Upper lobe of right lung (tissue), 1 donor: ENCODE measurements at regions not wholly inside any gene's neighbourhood (a gene's known extent, or its start where the extent isn't known, plus 50 kb on each side); places are given as distances from the start of the nearest gene placed in this dataset.

Experiments
- ATAC-seq: fragments of 200-7000 bp; cut with Tn5 transposase; one replicate; pipeline ENCODE4 v1.9.1; 2020; ENCODE audit warnings: mild to moderate bottlenecking, moderate library complexity
- DNase-seq: peaks from one replicate; pipeline ENCODE4 v3.0.0-alpha.2; 2020
- H3K27ac ChIP-seq: fragments of 200-600 bp; one replicate; pipeline ENCODE4 v1.8.0; 2022
- H3K27me3 ChIP-seq: fragments of 200-600 bp; one replicate; pipeline ENCODE4 v1.8.0; 2022; ENCODE audit warnings: mild to moderate bottlenecking
- H3K36me3 ChIP-seq: fragments of 200-600 bp; one replicate; pipeline ENCODE4 v1.8.0; 2022
- H3K4me1 ChIP-seq: fragments of 200-600 bp; one replicate; pipeline ENCODE4 v1.8.0; 2022
- H3K4me3 ChIP-seq: fragments of 200-600 bp; one replicate; pipeline ENCODE4 v1.8.0; 2022; ENCODE audit warnings: mild to moderate bottlenecking
- H3K9me3 ChIP-seq: fragments of 200-600 bp; one replicate; pipeline ENCODE4 v1.8.0; 2022
- intact Hi-C: fragments of 100-400 bp; cut with DNase I; formaldehyde crosslinking; loops from one replicate; pipeline ENCODE4 v1.11.0; 2022
- TF ChIP-seq, protein P1 (sequence below): fragments of 200-600 bp; IDR thresholded peaks from one replicate; pipeline ENCODE4 v1.8.0; 2022; ENCODE audit warnings: antibody characterized with exemption
- donor health status: DM: no; HTN: yes; CAD: no; lungs with severe emphysema.

DNA sequence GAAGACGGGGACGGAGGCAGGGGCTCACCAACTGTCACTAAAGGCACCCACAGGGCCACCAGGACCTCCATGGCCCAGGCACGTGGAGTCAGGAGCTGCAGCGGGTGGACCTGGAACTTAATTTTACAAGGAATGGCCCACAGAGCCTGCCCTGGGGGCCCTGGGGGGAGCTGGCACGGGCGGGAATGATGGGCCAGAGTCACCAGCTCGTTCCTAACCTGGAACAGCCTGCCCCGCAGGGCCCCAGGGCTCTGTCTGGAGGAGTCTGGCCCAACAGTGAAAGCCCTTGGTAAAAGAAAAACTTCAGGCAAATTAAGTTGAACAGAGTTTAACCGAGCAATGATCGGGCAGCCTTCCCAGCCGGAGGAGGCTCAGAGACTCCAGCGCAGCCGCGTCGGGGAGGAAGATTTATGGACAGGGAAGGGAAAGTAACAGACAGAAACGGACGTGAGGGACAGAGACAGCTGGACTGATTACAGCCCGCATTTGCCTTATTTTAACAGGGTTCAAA, 118.4 kb upstream of the TMEM18 start:
- Histone ChIP-seq H3K4me3 (no peak overlapping the region), H3K9me3 (no peaks in the 10 kb centered on the region), H3K27ac (no peak overlapping the region), H3K27me3 (no peaks in the 10 kb centered on the region), H3K4me1 (no peaks in the 10 kb centered on the region), H3K36me3 (no peaks in the 10 kb centered on the region)
- TF ChIP-seq, protein P1, sequence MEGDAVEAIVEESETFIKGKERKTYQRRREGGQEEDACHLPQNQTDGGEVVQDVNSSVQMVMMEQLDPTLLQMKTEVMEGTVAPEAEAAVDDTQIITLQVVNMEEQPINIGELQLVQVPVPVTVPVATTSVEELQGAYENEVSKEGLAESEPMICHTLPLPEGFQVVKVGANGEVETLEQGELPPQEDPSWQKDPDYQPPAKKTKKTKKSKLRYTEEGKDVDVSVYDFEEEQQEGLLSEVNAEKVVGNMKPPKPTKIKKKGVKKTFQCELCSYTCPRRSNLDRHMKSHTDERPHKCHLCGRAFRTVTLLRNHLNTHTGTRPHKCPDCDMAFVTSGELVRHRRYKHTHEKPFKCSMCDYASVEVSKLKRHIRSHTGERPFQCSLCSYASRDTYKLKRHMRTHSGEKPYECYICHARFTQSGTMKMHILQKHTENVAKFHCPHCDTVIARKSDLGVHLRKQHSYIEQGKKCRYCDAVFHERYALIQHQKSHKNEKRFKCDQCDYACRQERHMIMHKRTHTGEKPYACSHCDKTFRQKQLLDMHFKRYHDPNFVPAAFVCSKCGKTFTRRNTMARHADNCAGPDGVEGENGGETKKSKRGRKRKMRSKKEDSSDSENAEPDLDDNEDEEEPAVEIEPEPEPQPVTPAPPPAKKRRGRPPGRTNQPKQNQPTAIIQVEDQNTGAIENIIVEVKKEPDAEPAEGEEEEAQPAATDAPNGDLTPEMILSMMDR, result no peak
- intact Hi-C loops, result no loop called here
- no peak for ATAC-seq
- DNase-seq, result no peak

DNA sequence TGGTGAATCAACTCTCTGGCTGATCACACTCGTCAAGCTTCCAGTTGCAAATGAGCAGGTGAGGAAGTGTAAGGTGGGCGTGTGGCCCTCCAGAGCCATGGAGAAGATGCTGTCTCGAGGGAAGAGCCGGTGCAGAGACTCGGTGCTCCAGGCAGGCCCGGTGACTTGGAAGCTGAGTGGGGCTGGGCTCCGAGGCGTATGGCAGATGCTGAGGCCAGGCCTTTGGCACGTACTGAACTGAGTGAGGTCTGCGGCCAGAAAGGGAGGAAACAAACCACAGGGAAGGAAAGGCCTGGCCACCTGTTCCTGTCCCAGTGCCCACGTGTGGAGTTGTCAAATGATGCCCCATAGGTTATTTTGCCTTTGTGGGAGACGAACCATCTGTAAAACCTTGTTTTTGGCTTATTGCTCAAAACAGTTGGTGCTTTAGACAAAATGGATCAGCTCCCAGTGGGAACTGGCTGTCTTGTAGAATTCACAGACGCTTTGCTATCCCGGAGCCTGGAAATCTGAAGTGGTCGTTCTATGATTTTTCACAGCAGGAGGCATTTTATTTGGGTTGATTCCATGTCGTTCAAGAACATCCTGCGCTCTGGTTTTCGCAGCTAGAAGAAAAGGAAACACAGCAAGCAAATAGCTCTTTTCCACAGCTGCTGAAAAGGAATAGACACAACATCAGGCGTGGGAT, 117.5 kb upstream of the TMEM18 start:
- H3K27ac ChIP-seq, result no peak overlapping the region
- no peaks in the 10 kb centered on the region for H3K9me3 ChIP-seq
- ATAC-seq (no peak), DNase-seq (no peak)
- no peaks in the 10 kb centered on the region for H3K4me1 ChIP-seq
- no peak overlapping the region for H3K4me3 ChIP-seq
- intact Hi-C loops, result no loop called here
- TF ChIP-seq, protein P1, result no peak
- no peaks in the 10 kb centered on the region for H3K27me3 ChIP-seq
- H3K36me3 ChIP-seq, result no peaks in the 10 kb centered on the region

DNA sequence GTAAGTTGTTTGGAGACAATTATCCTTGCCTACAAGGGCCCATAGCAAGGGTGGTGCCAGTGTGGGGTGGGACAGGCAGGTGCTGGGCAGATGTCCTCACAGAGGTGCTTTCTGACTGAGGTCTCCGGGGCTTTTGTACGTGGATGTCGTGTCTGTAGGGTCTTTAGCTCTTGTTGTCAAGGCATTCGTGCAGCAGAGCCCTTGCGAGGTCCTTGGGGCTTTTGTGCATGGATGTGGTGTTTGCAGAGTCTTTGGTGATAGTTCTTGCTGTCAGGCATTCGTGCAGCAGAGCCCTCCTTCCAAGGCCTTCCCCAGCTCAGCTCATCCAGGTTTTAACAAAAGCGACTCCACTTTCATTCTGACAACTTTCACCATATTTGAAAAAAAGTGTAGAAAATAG, 116.0 kb upstream of the TMEM18 start:
- Histone ChIP-seq H3K36me3 (no peaks in the 10 kb centered on the region), H3K9me3 (no peaks in the 10 kb centered on the region), H3K27me3 (no peaks in the 10 kb centered on the region), H3K27ac (no peak overlapping the region), H3K4me1 (no peaks in the 10 kb centered on the region), H3K4me3 (no peak overlapping the region)
- TF ChIP-seq, protein P1, result no peak
- intact Hi-C loops, result no loop called here
- ATAC-seq (no peak), DNase-seq (no peak)

DNA sequence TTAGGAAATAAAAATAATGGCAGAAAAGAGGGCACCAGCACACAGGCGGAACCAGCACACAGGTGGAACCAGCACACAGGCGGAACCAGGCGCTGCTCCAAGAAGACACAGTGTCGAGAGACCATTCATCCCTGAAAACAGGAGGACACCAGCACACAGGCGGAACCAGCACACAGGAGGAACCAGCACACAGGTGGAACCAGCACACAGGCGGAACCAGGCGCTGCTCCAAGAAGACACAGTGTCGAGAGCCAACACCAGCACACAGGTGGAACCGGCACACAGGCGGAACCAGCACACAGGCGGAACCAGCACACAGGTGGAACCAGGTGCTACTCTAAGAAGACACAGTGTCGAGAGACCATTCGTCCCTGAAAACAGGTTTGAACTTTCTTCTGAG, 115.5 kb upstream of the TMEM18 start:
- TF ChIP-seq, protein P1, result no peak
- no peaks in the 10 kb centered on the region for H3K9me3 ChIP-seq
- no peak for DNase-seq
- no peaks in the 10 kb centered on the region for H3K4me1 ChIP-seq
- no peak for ATAC-seq
- H3K4me3 ChIP-seq, result no peak overlapping the region
- H3K27ac ChIP-seq, result no peak overlapping the region
- no peaks in the 10 kb centered on the region for H3K27me3 ChIP-seq
- H3K36me3 ChIP-seq, result no peaks in the 10 kb centered on the region
- intact Hi-C loops, result no loop called here

- H3K9me3 ChIP-seq, result no peaks in the 10 kb centered on the region
- H3K27me3 ChIP-seq, result no peaks in the 10 kb centered on the region
- H3K4me1 ChIP-seq, result no peaks in the 10 kb centered on the region
- ATAC-seq (no peak), DNase-seq (no peak)
- H3K36me3 ChIP-seq, result no peaks in the 10 kb centered on the region
- intact Hi-C loops, result no loop called here
- TF ChIP-seq, protein P1, result no peak
- no peak overlapping the region for H3K27ac ChIP-seq
- no peak overlapping the region for H3K4me3 ChIP-seq
Observed at GRCh38 chr2:790634-791245, 113.5 kb upstream of the TMEM18 start.
